ENCODE measurements at regions not wholly inside any gene's neighbourhood (a gene's known extent, or its start where the extent isn't known, plus 50 kb on each side); places are given as distances from the start of the nearest gene placed in this dataset.
"Not testable (repeated sequence)": the region's sequence is repeated elsewhere in the genome, so short reads cannot be mapped to it uniquely, and the experiment has no call there.

- no peak overlapping the region for H3K27ac ChIP-seq
- TF ChIP-seq, protein P1, sequence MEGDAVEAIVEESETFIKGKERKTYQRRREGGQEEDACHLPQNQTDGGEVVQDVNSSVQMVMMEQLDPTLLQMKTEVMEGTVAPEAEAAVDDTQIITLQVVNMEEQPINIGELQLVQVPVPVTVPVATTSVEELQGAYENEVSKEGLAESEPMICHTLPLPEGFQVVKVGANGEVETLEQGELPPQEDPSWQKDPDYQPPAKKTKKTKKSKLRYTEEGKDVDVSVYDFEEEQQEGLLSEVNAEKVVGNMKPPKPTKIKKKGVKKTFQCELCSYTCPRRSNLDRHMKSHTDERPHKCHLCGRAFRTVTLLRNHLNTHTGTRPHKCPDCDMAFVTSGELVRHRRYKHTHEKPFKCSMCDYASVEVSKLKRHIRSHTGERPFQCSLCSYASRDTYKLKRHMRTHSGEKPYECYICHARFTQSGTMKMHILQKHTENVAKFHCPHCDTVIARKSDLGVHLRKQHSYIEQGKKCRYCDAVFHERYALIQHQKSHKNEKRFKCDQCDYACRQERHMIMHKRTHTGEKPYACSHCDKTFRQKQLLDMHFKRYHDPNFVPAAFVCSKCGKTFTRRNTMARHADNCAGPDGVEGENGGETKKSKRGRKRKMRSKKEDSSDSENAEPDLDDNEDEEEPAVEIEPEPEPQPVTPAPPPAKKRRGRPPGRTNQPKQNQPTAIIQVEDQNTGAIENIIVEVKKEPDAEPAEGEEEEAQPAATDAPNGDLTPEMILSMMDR (IDR thresholded peaks at IDR 0.05), result no peak
- TF ChIP-seq POLR2A (IDR thresholded peaks at IDR 0.05), result no peak
- no peaks in the 10 kb centered on the region for H3K4me1 ChIP-seq
- ATAC-seq (no peak), DNase-seq (no peak)
- no peaks in the 10 kb centered on the region for H3K36me3 ChIP-seq
- 55 to 73% (median 70%) methylated on average over 2 of the region's 2 CpGs for WGBS, 4 donors
- H3K9me3 ChIP-seq, result peaks cover 0 to 26% (median 7%) of the 10 kb centered on the region in 12 donors
- intact Hi-C loops (cut with DNase I), result no loop called here
- no peaks in the 10 kb centered on the region for H3K27me3 ChIP-seq
- no peak overlapping the region for H3K4me3 ChIP-seq
Measured at GRCh38 chr12:25708661-25709060, 155.6 kb upstream of the LMNTD1 start.

DNA sequence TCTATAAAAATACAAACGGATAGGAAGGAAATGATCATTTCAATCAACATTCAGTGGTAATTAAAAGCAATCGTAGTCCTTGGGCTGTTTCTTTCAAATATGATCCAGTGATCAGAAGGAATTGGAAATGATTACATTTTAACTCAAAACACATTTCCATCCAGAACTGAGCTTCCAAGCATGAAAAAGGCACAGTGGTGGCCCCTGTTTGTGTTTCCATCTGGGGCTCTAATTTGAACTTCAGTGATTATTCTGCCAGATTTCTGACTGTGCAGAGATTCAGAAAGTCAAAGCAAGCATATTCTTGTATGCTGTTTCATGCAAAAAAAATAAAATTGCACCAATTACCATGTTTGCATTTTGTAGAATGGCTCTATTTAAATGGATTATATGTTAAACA is 157.0 kb upstream of the LMNTD1 start:
- ATAC-seq (no peak), DNase-seq (no peak)
- Histone ChIP-seq H3K4me1 (no peaks in the 10 kb centered on the region), H3K9me3 (peaks cover 0 to 26% (median 7%) of the 10 kb centered on the region in 12 donors), H3K27ac (no peak overlapping the region), H3K4me3 (no peak overlapping the region), H3K36me3 (no peaks in the 10 kb centered on the region), H3K27me3 (no peaks in the 10 kb centered on the region)
- 59 to 82% (median 68%) methylated on average over 2 of the region's 2 CpGs for WGBS, 4 donors
- intact Hi-C loops (cut with DNase I), result no loop called here
- TF ChIP-seq, protein P1 (IDR thresholded peaks at IDR 0.05), result no peak
- no peak for TF ChIP-seq POLR2A (IDR thresholded peaks at IDR 0.05)

GRCh38 chr12:25710938-25711605 is 158.0 kb upstream of the LMNTD1 start:
- H3K4me3 ChIP-seq; DNase-seq; H3K27me3 ChIP-seq; H3K36me3 ChIP-seq; intact Hi-C loops (cut with DNase I); H3K4me1 ChIP-seq; ATAC-seq; H3K27ac ChIP-seq: not testable (repeated sequence)
- peaks cover 0 to 26% (median 7%) of the 10 kb centered on the region in 12 donors for H3K9me3 ChIP-seq
- 92 to 99% (median 97%) methylated on average over 3 of the region's 3 CpGs for WGBS, 4 donors

- no peaks in the 10 kb centered on the region for H3K4me1 ChIP-seq
- TF ChIP-seq POLR2A (IDR thresholded peaks at IDR 0.05), result no peak
- TF ChIP-seq, protein P1 (IDR thresholded peaks at IDR 0.05), result no peak
- no peak for ATAC-seq
- H3K27ac ChIP-seq, result no peak overlapping the region
- 86 to 91% (median 88%) methylated on average over 8 of the region's 8 CpGs for WGBS, 4 donors
- intact Hi-C loops (cut with DNase I), result no loop called here
- peaks cover 0 to 17% (median 5%) of the 10 kb centered on the region in 12 donors for H3K9me3 ChIP-seq
- no peak overlapping the region for H3K4me3 ChIP-seq
- no peaks in the 10 kb centered on the region for H3K36me3 ChIP-seq
- no peak for DNase-seq
- H3K27me3 ChIP-seq, result peaks cover 0 to 4% (median 0%) of the 10 kb centered on the region in 9 donors
Measured at GRCh38 chr12:25712169-25712568, 159.1 kb upstream of the LMNTD1 start.

GRCh38 chr12:25713264-25713663 is 160.2 kb upstream of the LMNTD1 start:
- H3K4me1 ChIP-seq, result no peaks in the 10 kb centered on the region
- H3K36me3 ChIP-seq, result no peaks in the 10 kb centered on the region
- ATAC-seq (no peak), DNase-seq (no peak)
- 88 to 92% (median 90%) methylated on average over 4 of the region's 4 CpGs for WGBS, 4 donors
- intact Hi-C loops (cut with DNase I), result no loop called here
- TF ChIP-seq, protein P1 (IDR thresholded peaks at IDR 0.05), result no peak
- no peak for TF ChIP-seq POLR2A (IDR thresholded peaks at IDR 0.05)
- H3K9me3 ChIP-seq, result peaks cover 0 to 14% (median 5%) of the 10 kb centered on the region in 12 donors
- no peak overlapping the region for H3K4me3 ChIP-seq
- peaks cover 0 to 4% (median 0%) of the 10 kb centered on the region in 9 donors for H3K27me3 ChIP-seq
- no peak overlapping the region for H3K27ac ChIP-seq

Data from heart left ventricle (tissue), 16 donors.